Ishikawa (cell line): ENCODE measurements at regions not wholly inside any gene's neighbourhood (a gene's known extent, or its start where the extent isn't known, plus 50 kb on each side); places are given as distances from the start of the nearest gene placed in this dataset.

Source experiments
- CEBPB ChIP-seq: IDR thresholded peaks from 2 replicates; pipeline ENCODE4 v1.6.1; 2012
- CREB1 ChIP-seq: IDR thresholded peaks from 2 replicates; pipeline ENCODE4 v1.6.1; 2012; ENCODE audit warnings: low read depth
- EGR1 ChIP-seq: IDR thresholded peaks from 2 replicates; pipeline ENCODE4 v1.6.1; 2012
- EP300 ChIP-seq: IDR thresholded peaks from 2 replicates; pipeline ENCODE4 v1.6.1; 2012; ENCODE audit warnings: borderline replicate concordance
- FOXM1 ChIP-seq: IDR thresholded peaks from 2 replicates; pipeline ENCODE4 v1.6.1; 2012; ENCODE audit warnings: low read depth, borderline replicate concordance
- MAX ChIP-seq: IDR thresholded peaks from 2 replicates; pipeline ENCODE4 v1.6.1; 2012
- NFIC ChIP-seq: IDR thresholded peaks from 2 replicates; pipeline ENCODE4 v1.6.1; 2012
- RAD21 ChIP-seq: IDR thresholded peaks from 2 replicates; pipeline ENCODE4 v1.6.1; 2012; ENCODE audit warnings: low read depth
- REST ChIP-seq: IDR thresholded peaks from 2 replicates; pipeline ENCODE4 v1.6.1; 2012; ENCODE audit warnings: low read depth, mild to moderate bottlenecking
- TAF1 ChIP-seq: IDR thresholded peaks from 2 replicates; pipeline ENCODE4 v1.6.1; 2012; ENCODE audit warnings: low read depth, mild to moderate bottlenecking
- TCF12 ChIP-seq: IDR thresholded peaks from 2 replicates; pipeline ENCODE4 v1.6.1; 2012; ENCODE audit warnings: low read depth
- TEAD4 ChIP-seq: IDR thresholded peaks from 2 replicates; pipeline ENCODE4 v1.6.1; 2012
- USF1 ChIP-seq: IDR thresholded peaks from 2 replicates; pipeline ENCODE4 v1.6.1; 2012
- YY1 ChIP-seq: IDR thresholded peaks from 2 replicates; pipeline ENCODE4 v1.6.1; 2012; ENCODE audit warnings: low read depth
- ZBTB7A ChIP-seq: IDR thresholded peaks from 2 replicates; pipeline ENCODE4 v1.6.1; 2012; ENCODE audit warnings: low read depth

- no peak for TF ChIP-seq ZBTB7A
- TF ChIP-seq TEAD4, result no peak
- TF ChIP-seq MAX, result no peak
- no peak for TF ChIP-seq FOXM1
- no peak for TF ChIP-seq EP300
- TF ChIP-seq TCF12, result no peak
- no peak for TF ChIP-seq TAF1
- TF ChIP-seq RAD21, result no peak
- TF ChIP-seq CREB1, result no peak
- TF ChIP-seq CEBPB, result no peak
These were observed 137.0 kb upstream of the ZNF236 start for GRCh38 chr18:76685402-76685801.

- TF ChIP-seq CREB1, result no peak
- no peak for TF ChIP-seq MAX
- TF ChIP-seq EP300, result no peak
These were observed 138.1 kb upstream of the ZNF236 start for GRCh38 chr18:76684265-76684664.

GRCh38 chr18:76679945-76680344 lies 142.4 kb upstream of the ZNF236 start:
- TF ChIP-seq REST (no peak), CEBPB (no peak), EGR1 (no peak), EP300 (no peak), YY1 (no peak), FOXM1 (no peak), NFIC (no peak), CREB1 (no peak), TEAD4 (no peak), TCF12 (no peak), RAD21 (no peak), MAX (no peak), TAF1 (no peak), ZBTB7A (no peak), USF1 (no peak)

- TF ChIP-seq EP300, result no peak
- no peak for TF ChIP-seq MAX
- no peak for TF ChIP-seq EGR1
- no peak for TF ChIP-seq USF1
- no peak for TF ChIP-seq YY1
- no peak for TF ChIP-seq TEAD4
- no peak for TF ChIP-seq ZBTB7A
- no peak for TF ChIP-seq TCF12
- no peak for TF ChIP-seq FOXM1
- TF ChIP-seq CEBPB, result no peak
- TF ChIP-seq RAD21, result no peak
These were observed 143.1 kb upstream of the ZNF236 start for GRCh38 chr18:76679259-76679658.

GRCh38 chr18:76678248-76678647 lies 144.1 kb upstream of the ZNF236 start:
- no peak for TF ChIP-seq EP300
- no peak for TF ChIP-seq FOXM1
- TF ChIP-seq NFIC, result no peak
- TF ChIP-seq TAF1, result no peak
- no peak for TF ChIP-seq USF1
- TF ChIP-seq CEBPB, result no peak

- no peak for TF ChIP-seq TEAD4
- no peak for TF ChIP-seq NFIC
- no peak for TF ChIP-seq TAF1
- TF ChIP-seq TCF12, result no peak
- TF ChIP-seq ZBTB7A, result no peak
- TF ChIP-seq MAX, result no peak
- no peak for TF ChIP-seq REST
- no peak for TF ChIP-seq FOXM1
- TF ChIP-seq EGR1, result no peak
- no peak for TF ChIP-seq CEBPB
- no peak for TF ChIP-seq CREB1
- TF ChIP-seq EP300, result no peak
- no peak for TF ChIP-seq USF1
- TF ChIP-seq YY1, result no peak
- TF ChIP-seq RAD21, result no peak
These were observed 147.8 kb upstream of the ZNF236 start for GRCh38 chr18:76674596-76674995.
